ENCODE measurements at regions not wholly inside any gene's neighbourhood (a gene's known extent, or its start where the extent isn't known, plus 50 kb on each side); places are given as distances from the start of the nearest gene placed in this dataset.
"Not testable (repeated sequence)": the region's sequence is repeated elsewhere in the genome, so short reads cannot be mapped to it uniquely, and the experiment has no call there.

GRCh38 chr5:176066262-176066945 is 98.3 kb upstream of the THOC3 start:
- not testable (repeated sequence) for TF ChIP-seq CTCF (conservative IDR thresholded peaks at IDR 0.05); EZH2 (IDR thresholded peaks at IDR 0.05; ENCODE audit: low read depth)

All from PC-9 (cell line).